ENCODE measurements at regions not wholly inside any gene's neighbourhood (a gene's known extent, or its start where the extent isn't known, plus 50 kb on each side); places are given as distances from the start of the nearest gene placed in this dataset.

- Mint-ChIP-seq H3K9me3 (no peaks in the 10 kb centered on the region), H3K4me1 (peaks cover 12% of the 10 kb centered on the region), H3K4me3 (no peak overlapping the region), H3K36me3 (no peaks in the 10 kb centered on the region), H3K27ac (no peak overlapping the region), H3K27me3 (ENCODE audit: low read depth) (no peaks in the 10 kb centered on the region)
- POLR2A ChIA-PET, result no interaction called here
- ATAC-seq (no peak), DNase-seq (ENCODE audit: low spot score) (no peak)
- TF ChIP-seq HMGXB4 (CRISPR knock-in tag; IDR thresholded peaks at IDR 0.05) (no peak), GRHL2 (CRISPR knock-in tag; IDR thresholded peaks at IDR 0.05; ENCODE audit: insufficient replicate concordance, severe bottlenecking) (no peak), ZNF396 (CRISPR knock-in tag; IDR thresholded peaks at IDR 0.05; ENCODE audit: borderline replicate concordance) (no peak), GABPB1 (CRISPR knock-in tag; IDR thresholded peaks at IDR 0.05) (no peak), NR2C2 (CRISPR knock-in tag; IDR thresholded peaks at IDR 0.05) (no peak), ARID4B (CRISPR knock-in tag; IDR thresholded peaks at IDR 0.05; ENCODE audit: borderline replicate concordance) (no peak), ZNF512 (CRISPR knock-in tag; IDR thresholded peaks at IDR 0.05; ENCODE audit: borderline replicate concordance) (no peak), ZNF121 (CRISPR knock-in tag; IDR thresholded peaks at IDR 0.05) (no peak), ZNF416 (CRISPR knock-in tag; IDR thresholded peaks at IDR 0.05) (no peak), NFATC4 (CRISPR knock-in tag; IDR thresholded peaks at IDR 0.05) (no peak), ERG (CRISPR knock-in tag; IDR thresholded peaks at IDR 0.05) (no peak), HMGA2 (CRISPR knock-in tag; IDR thresholded peaks at IDR 0.05) (no peak), MLX (CRISPR knock-in tag; IDR thresholded peaks at IDR 0.05) (no peak), MAX (CRISPR knock-in tag; IDR thresholded peaks at IDR 0.05) (no peak), KAT7 (CRISPR knock-in tag; IDR thresholded peaks at IDR 0.05; ENCODE audit: borderline replicate concordance) (no peak), ZMAT4 (CRISPR knock-in tag; IDR thresholded peaks at IDR 0.05) (no peak), ZNF532 (CRISPR knock-in tag; IDR thresholded peaks at IDR 0.05; ENCODE audit: borderline replicate concordance) (no peak), ZNF317 (CRISPR knock-in tag; IDR thresholded peaks at IDR 0.05; ENCODE audit: borderline replicate concordance, low read depth) (no peak), NR3C1 (CRISPR knock-in tag; conservative IDR thresholded peaks at IDR 0.05; ENCODE audit: low read depth) (no peak)
- CTCF ChIA-PET, result no interaction called here
Measured at GRCh38 chr11:121958323-121958970, 157.6 kb downstream of the BLID start.
